ENCODE measurements at regions not wholly inside any gene's neighbourhood (a gene's known extent, or its start where the extent isn't known, plus 50 kb on each side); places are given as distances from the start of the nearest gene placed in this dataset.

DNA sequence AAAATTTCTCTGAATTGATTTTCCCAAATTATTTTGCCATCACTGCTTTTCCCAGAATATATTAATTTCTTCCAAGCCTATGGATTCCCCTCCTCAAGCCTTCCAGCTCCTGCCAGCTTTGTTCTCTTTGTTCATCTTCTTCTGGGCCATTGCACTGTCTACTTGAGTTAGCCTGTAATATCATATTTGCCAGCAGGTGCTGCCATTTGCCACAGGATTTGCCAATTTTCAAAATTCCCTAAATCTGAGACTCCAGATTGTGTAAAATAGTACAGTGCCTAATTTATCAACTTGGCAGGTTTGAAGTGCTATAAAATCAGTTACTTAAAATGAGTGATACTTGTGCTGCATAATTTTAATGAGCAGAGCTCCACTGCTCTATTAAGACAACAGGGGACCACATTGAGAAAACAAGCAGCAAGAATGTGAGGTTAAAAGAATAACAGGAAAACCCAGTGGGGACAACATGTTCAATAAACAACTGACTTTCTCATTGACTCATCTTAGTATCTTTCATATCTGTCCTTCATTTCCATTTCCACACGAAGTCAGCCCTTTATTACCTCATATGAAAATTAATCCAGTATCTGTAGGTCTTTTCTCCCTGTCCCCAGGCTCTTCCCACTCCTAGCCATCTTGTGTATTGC is 84.6 kb upstream of the CCDC196 start:
- 70 to 75% methylated on average over 1 of the region's 1 CpG for WGBS, 2 experiments (ENCODE audit: insufficient coverage in 1 of 2, insufficient read length in 1 of 2)
- Mint-ChIP-seq H3K4me1 (no peaks in the 10 kb centered on the region), H3K27ac (no peak overlapping the region), H3K27me3 (ENCODE audit: insufficient read depth) (peaks cover 2% of the 10 kb centered on the region), H3K36me3 (ENCODE audit: low read depth) (no peaks in the 10 kb centered on the region), H3K9me3 (no peaks in the 10 kb centered on the region), H3K4me3 (no peak overlapping the region)
- H3K4me1 ChIP-seq (ENCODE audit: control insufficient read depth, insufficient read depth, low read length) = peaks cover 3% of the 10 kb centered on the region
- DNase-seq = no peak
- TF ChIP-seq CTCF (conservative IDR thresholded peaks at IDR 0.05) = peak; percentile 62
- H3K9me3 ChIP-seq (ENCODE audit: control insufficient read depth, low read length) = no peaks in the 10 kb centered on the region
- no peak overlapping the region for H3K4me3 ChIP-seq (ENCODE audit: low read length)
- H3K36me3 ChIP-seq (ENCODE audit: control insufficient read depth, insufficient read depth, low read length) = no peaks in the 10 kb centered on the region
- H3K9ac ChIP-seq (ENCODE audit: extremely low read depth, low read length, poor library complexity, severe bottlenecking) = no peak overlapping the region
- H3K27ac ChIP-seq (ENCODE audit: low read depth, low read length) = no peak overlapping the region
- H3K27me3 ChIP-seq (ENCODE audit: control insufficient read depth, insufficient read depth, low read length, poor library complexity, severe bottlenecking) = no peaks in the 10 kb centered on the region

DNA sequence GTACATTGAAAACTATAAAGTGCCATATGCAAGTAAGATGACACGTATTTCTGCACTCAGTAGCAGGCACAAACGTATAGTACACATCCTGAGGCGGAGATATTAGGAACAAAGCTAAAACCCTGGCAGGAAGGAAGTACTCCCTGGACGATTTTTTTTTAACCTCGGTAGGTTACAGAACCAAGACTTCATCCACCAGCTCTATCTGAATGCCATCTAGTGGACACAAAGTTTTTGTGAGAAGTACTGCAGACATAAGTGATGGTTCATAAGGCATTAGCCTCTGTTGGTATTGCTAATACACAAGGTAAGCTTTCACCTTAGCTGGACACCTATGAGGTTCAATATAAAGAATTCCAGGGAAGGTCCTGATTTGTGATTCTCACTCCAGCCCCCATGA is 83.0 kb upstream of the CCDC196 start:
- H3K4me1 ChIP-seq (ENCODE audit: control insufficient read depth, insufficient read depth, low read length) = peaks cover 3% of the 10 kb centered on the region
- H3K9me3 ChIP-seq (ENCODE audit: control insufficient read depth, low read length) = no peaks in the 10 kb centered on the region
- Mint-ChIP-seq H3K4me3 (no peak overlapping the region), H3K9me3 (no peaks in the 10 kb centered on the region), H3K4me1 (no peaks in the 10 kb centered on the region), H3K27me3 (ENCODE audit: insufficient read depth) (peaks cover 2% of the 10 kb centered on the region), H3K27ac (no peak overlapping the region), H3K36me3 (ENCODE audit: low read depth) (no peaks in the 10 kb centered on the region)
- H3K4me3 ChIP-seq (ENCODE audit: low read length) = no peak overlapping the region
- H3K36me3 ChIP-seq (ENCODE audit: control insufficient read depth, insufficient read depth, low read length) = no peaks in the 10 kb centered on the region
- WGBS, 2 experiments (ENCODE audit: insufficient coverage in 1 of 2, insufficient read length in 1 of 2) = 71 to 74% methylated on average over 4 to 5 of the region's 5 CpGs
- no peak for DNase-seq
- no peak overlapping the region for H3K9ac ChIP-seq (ENCODE audit: extremely low read depth, low read length, poor library complexity, severe bottlenecking)
- TF ChIP-seq CTCF (conservative IDR thresholded peaks at IDR 0.05) = peak; percentile 59
- no peaks in the 10 kb centered on the region for H3K27me3 ChIP-seq (ENCODE audit: control insufficient read depth, insufficient read depth, low read length, poor library complexity, severe bottlenecking)
- H3K27ac ChIP-seq (ENCODE audit: low read depth, low read length) = no peak overlapping the region

DNA sequence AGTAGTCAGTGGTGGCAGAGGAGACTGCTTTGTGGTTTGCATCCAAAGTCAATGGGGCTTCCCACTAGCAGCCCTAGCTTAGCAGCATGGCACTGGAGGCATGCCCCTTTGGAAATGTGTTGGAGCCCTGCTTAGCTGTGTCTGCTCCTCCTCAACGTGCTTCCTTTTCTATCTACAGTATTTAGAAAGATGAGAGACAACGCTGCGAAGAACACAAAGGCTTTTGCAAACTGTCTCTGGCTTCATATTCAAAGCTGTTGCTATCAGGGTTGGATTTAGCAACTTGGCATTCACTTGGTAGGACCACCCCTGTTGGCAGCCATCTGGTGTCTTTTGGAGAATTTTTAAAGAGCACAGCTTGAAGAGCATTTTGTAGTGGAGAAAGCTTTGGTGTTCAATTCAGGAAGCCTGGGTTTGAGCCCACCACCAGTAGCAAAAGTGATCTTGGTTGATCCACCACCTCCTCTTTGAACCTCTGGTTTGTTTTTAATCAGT is 82.1 kb upstream of the CCDC196 start:
- H3K4me3 ChIP-seq (ENCODE audit: low read length) = no peak overlapping the region
- H3K9me3 Mint-ChIP-seq = no peaks in the 10 kb centered on the region
- H3K9ac ChIP-seq (ENCODE audit: extremely low read depth, low read length, poor library complexity, severe bottlenecking) = no peak overlapping the region
- peaks cover 3% of the 10 kb centered on the region for H3K4me1 ChIP-seq (ENCODE audit: control insufficient read depth, insufficient read depth, low read length)
- no peak for TF ChIP-seq CTCF (conservative IDR thresholded peaks at IDR 0.05)
- H3K27me3 Mint-ChIP-seq (ENCODE audit: insufficient read depth) = peaks cover 2% of the 10 kb centered on the region
- H3K36me3 Mint-ChIP-seq (ENCODE audit: low read depth) = no peaks in the 10 kb centered on the region
- no peak overlapping the region for H3K4me3 Mint-ChIP-seq
- no peaks in the 10 kb centered on the region for H3K27me3 ChIP-seq (ENCODE audit: control insufficient read depth, insufficient read depth, low read length, poor library complexity, severe bottlenecking)
- no peaks in the 10 kb centered on the region for H3K36me3 ChIP-seq (ENCODE audit: control insufficient read depth, insufficient read depth, low read length)
- 90 to 95% methylated on average over 3 of the region's 3 CpGs for WGBS, 2 experiments (ENCODE audit: insufficient coverage in 1 of 2, insufficient read length in 1 of 2)
- H3K9me3 ChIP-seq (ENCODE audit: control insufficient read depth, low read length) = peaks cover 5% of the 10 kb centered on the region
- H3K27ac ChIP-seq (ENCODE audit: low read depth, low read length) = no peak overlapping the region
- no peak overlapping the region for H3K27ac Mint-ChIP-seq
- DNase-seq = no peak
- no peaks in the 10 kb centered on the region for H3K4me1 Mint-ChIP-seq

Measured in endodermal cell (in vitro differentiated cells).